ENCODE measurements at regions not wholly inside any gene's neighbourhood (a gene's known extent, or its start where the extent isn't known, plus 50 kb on each side); places are given as distances from the start of the nearest gene placed in this dataset.
"Not testable (repeated sequence)": the region's sequence is repeated elsewhere in the genome, so short reads cannot be mapped to it uniquely, and the experiment has no call there.

DNA sequence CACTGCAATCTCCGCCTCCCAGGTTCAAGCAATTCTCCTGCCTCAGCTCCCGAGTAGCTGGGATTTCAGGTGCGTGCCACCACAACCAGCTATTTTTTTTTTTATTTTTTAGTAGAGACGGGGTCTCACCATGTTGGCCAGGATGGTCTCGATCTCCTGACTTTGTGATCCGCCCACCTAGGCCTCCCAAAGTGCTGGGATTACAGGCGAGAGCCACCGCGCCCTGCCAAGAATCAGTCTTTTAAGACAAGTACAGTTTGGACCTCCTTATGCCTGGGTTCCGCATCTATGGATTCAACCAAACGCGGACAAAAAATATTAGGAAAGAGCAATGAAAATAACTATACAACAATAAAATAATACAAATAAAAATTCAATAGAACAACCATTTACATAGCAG, 285.9 kb upstream of the HS6ST1 start:
- CTCF ChIA-PET, result not testable (repeated sequence)

GRCh38 chr2:128605421-128605820, 286.8 kb upstream of the HS6ST1 start:
- no peaks in the 10 kb centered on the region for H3K9me1 ChIP-seq (replicated peaks; ENCODE audit: control insufficient read depth, extremely low read depth, insufficient read depth, low read length)
- no peaks in the 10 kb centered on the region for H3K27me3 ChIP-seq (ENCODE audit: control insufficient read depth in 2 of 2, insufficient read depth in 2 of 2, low read length in 2 of 2)
- H4K20me1 ChIP-seq (replicated peaks; ENCODE audit: control insufficient read depth, extremely low read depth, insufficient read depth, low read length), result no peaks in the 10 kb centered on the region
- H3K79me2 ChIP-seq (ENCODE audit: control insufficient read depth, insufficient read depth, low read length), result no peaks in the 10 kb centered on the region
- no peak overlapping the region for H3K27ac ChIP-seq (ENCODE audit: insufficient read depth, low read depth, low read length)
- intact Hi-C loops (cut with micrococcal nuclease), result no loop called here
- no peak for DNase-seq (ENCODE audit: low read depth, low spot score)
- ChIA-PET POLR2A (no interaction called here), CTCF (no interaction called here)
- H2AFZ ChIP-seq (ENCODE audit: low read depth, low read length), result no peak overlapping the region
- H3K4me3 ChIP-seq (replicated peaks in 1 of 3; ENCODE audit: insufficient read depth in 1 of 3, low read depth in 1 of 3, low read length in 3 of 3), result no peak overlapping the region
- no peak overlapping the region for H3K4me2 ChIP-seq (ENCODE audit: insufficient read depth, low read length)
- dilution Hi-C loops (cut with MboI; ENCODE audit: extremely low pct_ligation_motif_present, low sequenced_read_pairs), result no loop called here
- H3K9me3 ChIP-seq (replicated peaks; ENCODE audit: control insufficient read depth, insufficient read depth, low read length), result no peaks in the 10 kb centered on the region
- H3K9ac ChIP-seq (replicated peaks; ENCODE audit: extremely low read depth, insufficient read depth, low read length), result no peak overlapping the region
- no peaks in the 10 kb centered on the region for H3K4me1 ChIP-seq (ENCODE audit: control insufficient read depth, extremely low read depth, insufficient read depth, low read length)
- no peaks in the 10 kb centered on the region for H3K36me3 ChIP-seq (ENCODE audit: control insufficient read depth in 2 of 2, extremely low read depth in 1 of 2, insufficient read depth in 2 of 2, low read length in 2 of 2)
- FAIRE-seq, result no peak
- TF ChIP-seq POLR2A (IDR thresholded peaks at IDR 0.05; ENCODE audit: low read depth, low read length) (no peak), EZH2 (IDR thresholded peaks at IDR 0.05; ENCODE audit: borderline replicate concordance, low read depth, low read length, severe bottlenecking) (no peak), FOS (IDR thresholded peaks at IDR 0.05; ENCODE audit: borderline replicate concordance, insufficient read depth, low read length) (no peak), JUN (IDR thresholded peaks at IDR 0.05; ENCODE audit: borderline replicate concordance, insufficient read depth, insufficient read length, low read depth) (no peak), CTCF (IDR thresholded peaks at IDR 0.05; ENCODE audit: extremely low read depth in 1 of 2, insufficient read depth in 1 of 2, low read depth in 1 of 2, low read length in 2 of 2) (no peak), MYC (IDR thresholded peaks at IDR 0.05; ENCODE audit: low read depth, low read length) (no peak), POLR2AphosphoS5 (IDR thresholded peaks at IDR 0.05; ENCODE audit: insufficient read depth, low read depth, low read length) (no peak), GATA2 (IDR thresholded peaks at IDR 0.05; ENCODE audit: insufficient read depth, insufficient read length, low read depth, low read length) (no peak), MAX (IDR thresholded peaks at IDR 0.05; ENCODE audit: insufficient read depth, insufficient read length) (no peak)
- BruUV-seq (replicated peaks), result no TSS peak

More for the DNA sequence above, 285.9 kb upstream of the HS6ST1 start:
- H3K4me1 ChIP-seq (ENCODE audit: control insufficient read depth, extremely low read depth, insufficient read depth, low read length); H3K4me2 ChIP-seq (ENCODE audit: insufficient read depth, low read length); H3K9me1 ChIP-seq (replicated peaks; ENCODE audit: control insufficient read depth, extremely low read depth, insufficient read depth, low read length); BruUV-seq (replicated peaks); H4K20me1 ChIP-seq (replicated peaks; ENCODE audit: control insufficient read depth, extremely low read depth, insufficient read depth, low read length); DNase-seq (ENCODE audit: low read depth, low spot score); H3K27me3 ChIP-seq (ENCODE audit: control insufficient read depth in 2 of 2, insufficient read depth in 2 of 2, low read length in 2 of 2); intact Hi-C loops (cut with micrococcal nuclease); H2AFZ ChIP-seq (ENCODE audit: low read depth, low read length); H3K79me2 ChIP-seq (ENCODE audit: control insufficient read depth, insufficient read depth, low read length); dilution Hi-C loops (cut with MboI; ENCODE audit: extremely low pct_ligation_motif_present, low sequenced_read_pairs); H3K9me3 ChIP-seq (replicated peaks; ENCODE audit: control insufficient read depth, insufficient read depth, low read length); POLR2A ChIA-PET; FAIRE-seq; H3K4me3 ChIP-seq (replicated peaks in 1 of 3; ENCODE audit: insufficient read depth in 1 of 3, low read depth in 1 of 3, low read length in 3 of 3); H3K36me3 ChIP-seq (ENCODE audit: control insufficient read depth in 2 of 2, extremely low read depth in 1 of 2, insufficient read depth in 2 of 2, low read length in 2 of 2); H3K27ac ChIP-seq (ENCODE audit: insufficient read depth, low read depth, low read length); H3K9ac ChIP-seq (replicated peaks; ENCODE audit: extremely low read depth, insufficient read depth, low read length): not testable (repeated sequence)
